ENCODE measurements at regions not wholly inside any gene's neighbourhood (a gene's known extent, or its start where the extent isn't known, plus 50 kb on each side); places are given as distances from the start of the nearest gene placed in this dataset.

- TF ChIP-seq CTCF (IDR thresholded peaks at IDR 0.05; ENCODE audit: poor library complexity, severe bottlenecking) = no peak
- TF ChIP-seq EP300 (conservative IDR thresholded peaks at IDR 0.05; ENCODE audit: poor library complexity, severe bottlenecking) = no peak
- TF ChIP-seq EZH2 (IDR thresholded peaks at IDR 0.05; ENCODE audit: borderline replicate concordance, insufficient read depth, low read length, poor library complexity, severe bottlenecking) = no peak
- TF ChIP-seq TAF1 (IDR thresholded peaks at IDR 0.05; ENCODE audit: low read depth) = no peak
- TF ChIP-seq POLR2AphosphoS5 (IDR thresholded peaks at IDR 0.05) = no peak
- no peak for TF ChIP-seq RAD21 (conservative IDR thresholded peaks at IDR 0.05)
- TF ChIP-seq MXI1 (conservative IDR thresholded peaks at IDR 0.05; ENCODE audit: poor library complexity, severe bottlenecking) = no peak
These were observed 106.3 kb upstream of the FOXA2 start for GRCh38 chr20:22690616-22691179.

Measured in neural cell (in vitro differentiated cells).